ENCODE measurements at regions not wholly inside any gene's neighbourhood (a gene's known extent, or its start where the extent isn't known, plus 50 kb on each side); places are given as distances from the start of the nearest gene placed in this dataset.
"Not testable (repeated sequence)": the region's sequence is repeated elsewhere in the genome, so short reads cannot be mapped to it uniquely, and the experiment has no call there.

GRCh38 chr7:10770176-10770575, 203.5 kb upstream of the PHF14 start:
- FAIRE-seq (no peak), DNase-seq (ENCODE audit: low read depth) (no peak)
- Histone ChIP-seq H3K36me3 (ENCODE audit: control insufficient read depth, insufficient read depth, low read length) (no peaks in the 10 kb centered on the region), H3K4me3 (ENCODE audit: low read depth, low read length) (no peak overlapping the region), H3K27me3 (ENCODE audit: control insufficient read depth, insufficient read depth, low read length) (no peaks in the 10 kb centered on the region)
- no peak for TF ChIP-seq CTCF (IDR thresholded peaks at IDR 0.05; ENCODE audit: insufficient read depth, low read length, severe bottlenecking)

GRCh38 chr7:10773430-10773829, 200.2 kb upstream of the PHF14 start:
- Histone ChIP-seq H3K36me3 (ENCODE audit: control insufficient read depth, insufficient read depth, low read length) (no peaks in the 10 kb centered on the region), H3K4me3 (ENCODE audit: low read depth, low read length) (no peak overlapping the region), H3K27me3 (ENCODE audit: control insufficient read depth, insufficient read depth, low read length) (no peaks in the 10 kb centered on the region)
- DNase-seq (ENCODE audit: low read depth) (no peak), FAIRE-seq (no peak)
- TF ChIP-seq CTCF (IDR thresholded peaks at IDR 0.05; ENCODE audit: insufficient read depth, low read length, severe bottlenecking): no peak

GRCh38 chr7:10779465-10780399, 193.9 kb upstream of the PHF14 start:
- no peak for FAIRE-seq
- no peak for DNase-seq (ENCODE audit: low read depth)

GRCh38 chr7:10780400-10780747, 193.3 kb upstream of the PHF14 start:
- Histone ChIP-seq H3K27me3 (ENCODE audit: control insufficient read depth, insufficient read depth, low read length) (no peaks in the 10 kb centered on the region), H3K4me3 (ENCODE audit: low read depth, low read length) (no peak overlapping the region), H3K36me3 (ENCODE audit: control insufficient read depth, insufficient read depth, low read length) (no peaks in the 10 kb centered on the region)
- DNase-seq (ENCODE audit: low read depth) (no peak), FAIRE-seq (no peak)
- no peak for TF ChIP-seq CTCF (IDR thresholded peaks at IDR 0.05; ENCODE audit: insufficient read depth, low read length, severe bottlenecking)

More at GRCh38 chr7:10779465-10780399, 193.9 kb upstream of the PHF14 start:
- no peak overlapping the region for H3K4me3 ChIP-seq (ENCODE audit: low read depth, low read length)
- no peaks in the 10 kb centered on the region for H3K36me3 ChIP-seq (ENCODE audit: control insufficient read depth, insufficient read depth, low read length)
- TF ChIP-seq CTCF (IDR thresholded peaks at IDR 0.05; ENCODE audit: insufficient read depth, low read length, severe bottlenecking): no peak
- H3K27me3 ChIP-seq (ENCODE audit: control insufficient read depth, insufficient read depth, low read length): no peaks in the 10 kb centered on the region

- DNase-seq (ENCODE audit: low read depth); FAIRE-seq; H3K4me3 ChIP-seq (ENCODE audit: low read depth, low read length); H3K27me3 ChIP-seq (ENCODE audit: control insufficient read depth, insufficient read depth, low read length); H3K36me3 ChIP-seq (ENCODE audit: control insufficient read depth, insufficient read depth, low read length): not testable (repeated sequence)
These were observed 186.7 kb upstream of the PHF14 start for GRCh38 chr7:10786976-10787375.

GRCh38 chr7:10789170-10789569, 184.5 kb upstream of the PHF14 start:
- FAIRE-seq (no peak), DNase-seq (ENCODE audit: low read depth) (no peak)
- no peak for TF ChIP-seq CTCF (IDR thresholded peaks at IDR 0.05; ENCODE audit: insufficient read depth, low read length, severe bottlenecking)
- Histone ChIP-seq H3K27me3 (ENCODE audit: control insufficient read depth, insufficient read depth, low read length) (no peaks in the 10 kb centered on the region), H3K36me3 (ENCODE audit: control insufficient read depth, insufficient read depth, low read length) (no peaks in the 10 kb centered on the region), H3K4me3 (ENCODE audit: low read depth, low read length) (no peak overlapping the region)
